Neural progenitor cell (in vitro differentiated cells): ENCODE measurements at regions not wholly inside any gene's neighbourhood (a gene's known extent, or its start where the extent isn't known, plus 50 kb on each side); places are given as distances from the start of the nearest gene placed in this dataset.

ENCODE experiments used
- CTCF ChIP-seq: fragments of 200-600 bp; sonication (generic); IDR thresholded peaks from 2 replicates; pipeline ENCODE4 v1.5.1; 2017; ENCODE audit warnings: antibody characterized with exemption, mild to moderate bottlenecking
- EZH2 ChIP-seq: fragments of 200-600 bp; sonication (generic); IDR thresholded peaks from 2 replicates; pipeline ENCODE4 v1.6.1; 2017; ENCODE audit warnings: antibody characterized with exemption, mild to moderate bottlenecking, moderate library complexity
- EZH2phosphoT487 ChIP-seq: fragments of 200-600 bp; sonication (generic); IDR thresholded peaks from 2 replicates; pipeline ENCODE4 v1.6.1; 2017; ENCODE audit warnings: antibody characterized with exemption

GRCh38 chr4:57766341-57766740 is 656.2 kb upstream of the IGFBP7 start:
- TF ChIP-seq EZH2 (no peak), CTCF (no peak), EZH2phosphoT487 (no peak)
